A549 (cell line): ENCODE measurements at regions not wholly inside any gene's neighbourhood (a gene's known extent, or its start where the extent isn't known, plus 50 kb on each side); places are given as distances from the start of the nearest gene placed in this dataset.

Experiments
- CEBPB ChIP-seq, 2 experiments: fragments of >200 bp in 1 of 2; sonication (Bioruptor Twin) in 1 of 2; formaldehyde crosslinking in 1 of 2; IDR thresholded peaks; 2 replicates each; pipeline ENCODE4 v1.6.1; 2012 to 2016
- ELK1 ChIP-seq: fragments of 150-350 bp; IDR thresholded peaks from 2 replicates; pipeline ENCODE4 v1.6.1; 2014; ENCODE audit warnings: low read depth, mild to moderate bottlenecking, low read length
- EP300 ChIP-seq, 2 experiments: fragments of >200 bp; sonication (Bioruptor Twin); formaldehyde crosslinking; IDR thresholded peaks; 2 replicates in 1 of 2; 3 replicates in 1 of 2; pipeline ENCODE4 v1.6.1; 2016 to 2017
- ESRRA ChIP-seq: fragments of 150-350 bp; IDR thresholded peaks from 2 replicates; pipeline ENCODE4 v1.6.1; 2014; ENCODE audit warnings: mild to moderate bottlenecking, low read length, borderline replicate concordance
- HDAC2 ChIP-seq: fragments of 200-600 bp; sonication (generic); IDR thresholded peaks from 2 replicates; pipeline ENCODE4 v1.6.1; 2016
- HOXB5 ChIP-seq: fragments of 250-450 bp; sonication (Bioruptor Pico); IDR thresholded peaks from 2 replicates; pipeline ENCODE4 v1.5.0; 2020; ENCODE audit warnings: mild to moderate bottlenecking, moderate library complexity
- KDM1A ChIP-seq: fragments of 200-600 bp; sonication (generic); IDR thresholded peaks from 2 replicates; pipeline ENCODE4 v1.6.1; 2016; ENCODE audit warnings: low read depth, mild to moderate bottlenecking
- NPAS2 ChIP-seq: fragments of 250-450 bp; sonication (Bioruptor Pico); IDR thresholded peaks from 2 replicates; pipeline ENCODE4 v1.8.0; 2022; ENCODE audit warnings: mild to moderate bottlenecking, moderate library complexity, borderline replicate concordance
- POLR2A ChIP-seq: IDR thresholded peaks from 2 replicates; pipeline ENCODE4 v1.6.1; 2012; ENCODE audit warnings: mild to moderate bottlenecking, low read length
- RFX5 ChIP-seq: fragments of 450-650 bp; IDR thresholded peaks from 2 replicates; pipeline ENCODE4 v1.7.1; 2014; ENCODE audit warnings: antibody characterized with exemption, mild to moderate bottlenecking, moderate library complexity
- TF ChIP-seq, protein P1 (sequence below): fragments of >200 bp; sonication (Bioruptor Twin); formaldehyde crosslinking; IDR thresholded peaks from 3 replicates; pipeline ENCODE4 v1.5.1; 2016
- TF ChIP-seq, protein P2 (sequence below): fragments of 450-650 bp; IDR thresholded peaks from 2 replicates; pipeline ENCODE4 v1.6.1; 2014; ENCODE audit warnings: antibody characterized with exemption
- TF ChIP-seq, protein P3 (sequence below): fragments of 200-600 bp; sonication (generic); IDR thresholded peaks from 2 replicates; pipeline ENCODE4 v1.6.1; 2016; ENCODE audit warnings: antibody characterized with exemption, mild to moderate bottlenecking, moderate library complexity
- TF ChIP-seq, protein P4 (sequence below): IDR thresholded peaks from 2 replicates; pipeline ENCODE4 v1.6.1; 2012

GRCh38 chr6:132215805-132216204 is 185.5 kb downstream of the MOXD1 start:
- TF ChIP-seq, protein P1, sequence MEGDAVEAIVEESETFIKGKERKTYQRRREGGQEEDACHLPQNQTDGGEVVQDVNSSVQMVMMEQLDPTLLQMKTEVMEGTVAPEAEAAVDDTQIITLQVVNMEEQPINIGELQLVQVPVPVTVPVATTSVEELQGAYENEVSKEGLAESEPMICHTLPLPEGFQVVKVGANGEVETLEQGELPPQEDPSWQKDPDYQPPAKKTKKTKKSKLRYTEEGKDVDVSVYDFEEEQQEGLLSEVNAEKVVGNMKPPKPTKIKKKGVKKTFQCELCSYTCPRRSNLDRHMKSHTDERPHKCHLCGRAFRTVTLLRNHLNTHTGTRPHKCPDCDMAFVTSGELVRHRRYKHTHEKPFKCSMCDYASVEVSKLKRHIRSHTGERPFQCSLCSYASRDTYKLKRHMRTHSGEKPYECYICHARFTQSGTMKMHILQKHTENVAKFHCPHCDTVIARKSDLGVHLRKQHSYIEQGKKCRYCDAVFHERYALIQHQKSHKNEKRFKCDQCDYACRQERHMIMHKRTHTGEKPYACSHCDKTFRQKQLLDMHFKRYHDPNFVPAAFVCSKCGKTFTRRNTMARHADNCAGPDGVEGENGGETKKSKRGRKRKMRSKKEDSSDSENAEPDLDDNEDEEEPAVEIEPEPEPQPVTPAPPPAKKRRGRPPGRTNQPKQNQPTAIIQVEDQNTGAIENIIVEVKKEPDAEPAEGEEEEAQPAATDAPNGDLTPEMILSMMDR = no peak
- no peak for TF ChIP-seq NPAS2 (CRISPR knock-in tag)
- no peak for TF ChIP-seq KDM1A
- TF ChIP-seq, protein P2, sequence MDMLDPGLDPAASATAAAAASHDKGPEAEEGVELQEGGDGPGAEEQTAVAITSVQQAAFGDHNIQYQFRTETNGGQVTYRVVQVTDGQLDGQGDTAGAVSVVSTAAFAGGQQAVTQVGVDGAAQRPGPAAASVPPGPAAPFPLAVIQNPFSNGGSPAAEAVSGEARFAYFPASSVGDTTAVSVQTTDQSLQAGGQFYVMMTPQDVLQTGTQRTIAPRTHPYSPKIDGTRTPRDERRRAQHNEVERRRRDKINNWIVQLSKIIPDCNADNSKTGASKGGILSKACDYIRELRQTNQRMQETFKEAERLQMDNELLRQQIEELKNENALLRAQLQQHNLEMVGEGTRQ = no peak
- no peak for TF ChIP-seq ELK1
- TF ChIP-seq, protein P3, sequence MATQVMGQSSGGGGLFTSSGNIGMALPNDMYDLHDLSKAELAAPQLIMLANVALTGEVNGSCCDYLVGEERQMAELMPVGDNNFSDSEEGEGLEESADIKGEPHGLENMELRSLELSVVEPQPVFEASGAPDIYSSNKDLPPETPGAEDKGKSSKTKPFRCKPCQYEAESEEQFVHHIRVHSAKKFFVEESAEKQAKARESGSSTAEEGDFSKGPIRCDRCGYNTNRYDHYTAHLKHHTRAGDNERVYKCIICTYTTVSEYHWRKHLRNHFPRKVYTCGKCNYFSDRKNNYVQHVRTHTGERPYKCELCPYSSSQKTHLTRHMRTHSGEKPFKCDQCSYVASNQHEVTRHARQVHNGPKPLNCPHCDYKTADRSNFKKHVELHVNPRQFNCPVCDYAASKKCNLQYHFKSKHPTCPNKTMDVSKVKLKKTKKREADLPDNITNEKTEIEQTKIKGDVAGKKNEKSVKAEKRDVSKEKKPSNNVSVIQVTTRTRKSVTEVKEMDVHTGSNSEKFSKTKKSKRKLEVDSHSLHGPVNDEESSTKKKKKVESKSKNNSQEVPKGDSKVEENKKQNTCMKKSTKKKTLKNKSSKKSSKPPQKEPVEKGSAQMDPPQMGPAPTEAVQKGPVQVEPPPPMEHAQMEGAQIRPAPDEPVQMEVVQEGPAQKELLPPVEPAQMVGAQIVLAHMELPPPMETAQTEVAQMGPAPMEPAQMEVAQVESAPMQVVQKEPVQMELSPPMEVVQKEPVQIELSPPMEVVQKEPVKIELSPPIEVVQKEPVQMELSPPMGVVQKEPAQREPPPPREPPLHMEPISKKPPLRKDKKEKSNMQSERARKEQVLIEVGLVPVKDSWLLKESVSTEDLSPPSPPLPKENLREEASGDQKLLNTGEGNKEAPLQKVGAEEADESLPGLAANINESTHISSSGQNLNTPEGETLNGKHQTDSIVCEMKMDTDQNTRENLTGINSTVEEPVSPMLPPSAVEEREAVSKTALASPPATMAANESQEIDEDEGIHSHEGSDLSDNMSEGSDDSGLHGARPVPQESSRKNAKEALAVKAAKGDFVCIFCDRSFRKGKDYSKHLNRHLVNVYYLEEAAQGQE = no peak
- no peak for TF ChIP-seq EP300 (IDR thresholded peaks at IDR 0.05)
- TF ChIP-seq HOXB5 (CRISPR knock-in tag) = no peak
- no peak for TF ChIP-seq CEBPB (IDR thresholded peaks at IDR 0.05)
- no peak for TF ChIP-seq HDAC2
- no peak for TF ChIP-seq RFX5
- TF ChIP-seq, protein P4, sequence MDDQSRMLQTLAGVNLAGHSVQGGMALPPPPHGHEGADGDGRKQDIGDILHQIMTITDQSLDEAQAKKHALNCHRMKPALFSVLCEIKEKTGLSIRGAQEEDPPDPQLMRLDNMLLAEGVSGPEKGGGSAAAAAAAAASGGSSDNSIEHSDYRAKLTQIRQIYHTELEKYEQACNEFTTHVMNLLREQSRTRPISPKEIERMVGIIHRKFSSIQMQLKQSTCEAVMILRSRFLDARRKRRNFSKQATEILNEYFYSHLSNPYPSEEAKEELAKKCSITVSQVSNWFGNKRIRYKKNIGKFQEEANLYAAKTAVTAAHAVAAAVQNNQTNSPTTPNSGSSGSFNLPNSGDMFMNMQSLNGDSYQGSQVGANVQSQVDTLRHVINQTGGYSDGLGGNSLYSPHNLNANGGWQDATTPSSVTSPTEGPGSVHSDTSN = no peak
- no peak for TF ChIP-seq POLR2A
- TF ChIP-seq ESRRA = no peak
